Astrocyte (in vitro differentiated cells and primary cell): ENCODE measurements at regions not wholly inside any gene's neighbourhood (a gene's known extent, or its start where the extent isn't known, plus 50 kb on each side); places are given as distances from the start of the nearest gene placed in this dataset.

Source experiments
- EZH2 ChIP-seq: IDR thresholded peaks from 2 replicates; pipeline ENCODE4 v1.6.1; 2012; ENCODE audit warnings: mild to moderate bottlenecking, low read length, inconsistent platforms; ENCODE audit not compliant: insufficient read depth
- TF ChIP-seq, protein P1 (sequence below): IDR thresholded peaks from 2 replicates; pipeline ENCODE4 v1.5.1; 2011; ENCODE audit warnings: low read depth, mild to moderate bottlenecking, inconsistent platforms, low read length, moderate library complexity; ENCODE audit not compliant: insufficient read depth

DNA sequence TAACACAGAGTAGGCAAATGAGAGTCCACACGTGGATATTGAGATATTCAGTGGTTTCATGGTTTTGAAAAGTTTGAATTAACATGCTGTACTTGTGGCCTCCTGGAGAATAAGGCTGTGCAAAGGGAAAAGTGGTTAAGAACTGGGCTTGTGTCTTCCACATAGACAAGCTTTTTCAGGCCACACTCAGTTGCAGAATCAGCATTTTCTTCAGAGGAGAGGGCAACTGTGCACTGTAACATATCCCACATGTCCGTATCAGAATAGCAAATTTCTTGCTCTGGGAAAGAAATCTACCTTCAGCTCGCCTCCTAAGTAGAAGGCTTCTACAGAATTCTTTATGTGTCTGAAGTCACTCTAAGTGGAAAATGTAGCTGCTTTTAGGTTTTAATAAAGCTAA lies 84.9 kb downstream of the ZC3H11B start:
- no peak for TF ChIP-seq EZH2
- TF ChIP-seq, protein P1, sequence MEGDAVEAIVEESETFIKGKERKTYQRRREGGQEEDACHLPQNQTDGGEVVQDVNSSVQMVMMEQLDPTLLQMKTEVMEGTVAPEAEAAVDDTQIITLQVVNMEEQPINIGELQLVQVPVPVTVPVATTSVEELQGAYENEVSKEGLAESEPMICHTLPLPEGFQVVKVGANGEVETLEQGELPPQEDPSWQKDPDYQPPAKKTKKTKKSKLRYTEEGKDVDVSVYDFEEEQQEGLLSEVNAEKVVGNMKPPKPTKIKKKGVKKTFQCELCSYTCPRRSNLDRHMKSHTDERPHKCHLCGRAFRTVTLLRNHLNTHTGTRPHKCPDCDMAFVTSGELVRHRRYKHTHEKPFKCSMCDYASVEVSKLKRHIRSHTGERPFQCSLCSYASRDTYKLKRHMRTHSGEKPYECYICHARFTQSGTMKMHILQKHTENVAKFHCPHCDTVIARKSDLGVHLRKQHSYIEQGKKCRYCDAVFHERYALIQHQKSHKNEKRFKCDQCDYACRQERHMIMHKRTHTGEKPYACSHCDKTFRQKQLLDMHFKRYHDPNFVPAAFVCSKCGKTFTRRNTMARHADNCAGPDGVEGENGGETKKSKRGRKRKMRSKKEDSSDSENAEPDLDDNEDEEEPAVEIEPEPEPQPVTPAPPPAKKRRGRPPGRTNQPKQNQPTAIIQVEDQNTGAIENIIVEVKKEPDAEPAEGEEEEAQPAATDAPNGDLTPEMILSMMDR: no peak
